NT2/D1 (cell line): ENCODE measurements at regions not wholly inside any gene's neighbourhood (a gene's known extent, or its start where the extent isn't known, plus 50 kb on each side); places are given as distances from the start of the nearest gene placed in this dataset.

Source experiments
- SUZ12 ChIP-seq: IDR thresholded peaks from 2 replicates; pipeline ENCODE4 v1.6.1; 2011; ENCODE audit not compliant: insufficient read length, insufficient read depth; ENCODE audit errors: extremely low read depth
- YY1 ChIP-seq: IDR thresholded peaks from 2 replicates; pipeline ENCODE4 v1.6.1; 2011; ENCODE audit not compliant: insufficient read length, insufficient read depth
- ZNF274 ChIP-seq: IDR thresholded peaks from 2 replicates; pipeline ENCODE4 v1.6.1; 2011; ENCODE audit warnings: mild to moderate bottlenecking, low read depth, low read length

GRCh38 chr9:81474125-81474524 is 215.2 kb downstream of the TLE1 start:
- no peak for TF ChIP-seq SUZ12
- no peak for TF ChIP-seq YY1
- no peak for TF ChIP-seq ZNF274
